Sigmoid colon (tissue), 6 donors: ENCODE measurements at regions not wholly inside any gene's neighbourhood (a gene's known extent, or its start where the extent isn't known, plus 50 kb on each side); places are given as distances from the start of the nearest gene placed in this dataset.

Experiments used
- DNase-seq: peaks from one replicate; pipeline ENCODE4 v3.0.0-alpha.2; 2019
- H3K27ac ChIP-seq, 4 donors: fragments of 200-600 bp; sonication (generic); one replicate each; pipeline ENCODE4 v1.5.1; 2016 to 2019; ENCODE audit warnings: mild to moderate bottlenecking in 1 of 4
- H3K27me3 ChIP-seq, 3 donors: fragments of 200-600 bp; sonication (generic); one replicate each; pipeline ENCODE4 v1.5.1; 2019; ENCODE audit warnings: mild to moderate bottlenecking in 1 of 3
- H3K36me3 ChIP-seq, 4 donors: fragments of 200-600 bp; sonication (generic); one replicate each; pipeline ENCODE4 v1.5.1; 2016 to 2019
- H3K4me1 ChIP-seq, 4 donors: fragments of 200-600 bp; sonication (generic); one replicate each; pipeline ENCODE4 v1.5.1; 2017 to 2019
- H3K4me3 ChIP-seq, 4 donors: fragments of 200-600 bp; sonication (generic); one replicate each; pipeline ENCODE4 v1.5.1; 2017 to 2019; ENCODE audit warnings: mild to moderate bottlenecking in 2 of 4, moderate library complexity in 1 of 4
- H3K9me3 ChIP-seq, 4 donors: fragments of 200-600 bp in 3 of 4; sonication (generic) in 3 of 4; one replicate each; pipeline versions ENCODE4 v1.5.1 to v1.6.1; 2013 to 2019
- EP300 ChIP-seq, 4 donors: sonication (generic); formaldehyde crosslinking; IDR thresholded peaks; one replicate each; pipeline ENCODE4 v1.6.1; 2017; ENCODE audit warnings: antibody characterized with exemption in 4 of 4
- POLR2A ChIP-seq, 2 donors: fragments of 450-650 bp; IDR thresholded peaks; one replicate each; pipeline ENCODE4 v1.6.1; 2016; ENCODE audit warnings: antibody characterized with exemption in 2 of 2, mild to moderate bottlenecking in 2 of 2, moderate library complexity in 2 of 2
- POLR2AphosphoS5 ChIP-seq, 4 donors: sonication (generic); formaldehyde crosslinking; IDR thresholded peaks; one replicate each; pipeline ENCODE4 v1.6.1; 2017; ENCODE audit warnings: antibody characterized with exemption in 4 of 4
- WGBS, 2 donors: extraction: QIAGEN DNeasy Blood & Tissue Kit; methylation state at CpG; one replicate each; pipeline ENCODE4 v1.1.7; 2013; 5-methylcytosine and 5-hydroxymethylcytosine counted together
- intact Hi-C: fragments of 100-400 bp; cut with DNase I; formaldehyde crosslinking; loops from one replicate; pipeline ENCODE4 v1.15.1; 2023
- TF ChIP-seq, protein P1 (sequence below), 4 experiments: fragments of 450-650 bp in 3 of 4; fragments of 200-600 bp in 1 of 4; IDR thresholded peaks; one replicate each; pipeline ENCODE4 v1.5.1; 2016 to 2019; ENCODE audit warnings: antibody characterized with exemption in 4 of 4, mild to moderate bottlenecking in 3 of 4, moderate library complexity in 2 of 4
- donor health status: healthy with polysubstance abuse.
- donor health status: healthy.

DNA sequence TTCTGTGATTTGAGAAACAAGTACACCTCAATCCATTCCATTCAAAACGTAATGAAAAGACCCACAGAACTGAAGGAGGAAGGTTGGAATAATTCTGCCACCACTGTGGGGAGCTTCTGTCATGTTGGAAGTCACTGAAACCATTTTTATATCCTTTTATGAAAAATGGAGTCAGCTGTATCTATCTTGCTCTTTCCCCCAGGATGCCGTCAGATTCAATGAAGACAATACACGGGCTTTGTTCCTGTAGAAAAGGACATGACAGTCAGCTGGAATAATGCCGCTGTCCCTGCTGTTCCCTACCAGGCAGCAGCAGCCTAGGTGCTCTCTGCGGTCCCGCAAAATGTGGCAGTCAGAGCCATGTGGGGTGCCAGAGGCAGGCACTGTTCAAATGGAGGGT lies 52.5 kb upstream of the APCDD1 start:
- no peak for DNase-seq
- no peaks in the 10 kb centered on the region for H3K9me3 ChIP-seq
- H3K36me3 ChIP-seq: no peaks in the 10 kb centered on the region
- intact Hi-C loops: no loop called here
- TF ChIP-seq EP300 (IDR thresholded peaks at IDR 0.05) (no peak), POLR2A (IDR thresholded peaks at IDR 0.05) (no peak), POLR2AphosphoS5 (IDR thresholded peaks at IDR 0.05) (no peak)
- TF ChIP-seq, protein P1, sequence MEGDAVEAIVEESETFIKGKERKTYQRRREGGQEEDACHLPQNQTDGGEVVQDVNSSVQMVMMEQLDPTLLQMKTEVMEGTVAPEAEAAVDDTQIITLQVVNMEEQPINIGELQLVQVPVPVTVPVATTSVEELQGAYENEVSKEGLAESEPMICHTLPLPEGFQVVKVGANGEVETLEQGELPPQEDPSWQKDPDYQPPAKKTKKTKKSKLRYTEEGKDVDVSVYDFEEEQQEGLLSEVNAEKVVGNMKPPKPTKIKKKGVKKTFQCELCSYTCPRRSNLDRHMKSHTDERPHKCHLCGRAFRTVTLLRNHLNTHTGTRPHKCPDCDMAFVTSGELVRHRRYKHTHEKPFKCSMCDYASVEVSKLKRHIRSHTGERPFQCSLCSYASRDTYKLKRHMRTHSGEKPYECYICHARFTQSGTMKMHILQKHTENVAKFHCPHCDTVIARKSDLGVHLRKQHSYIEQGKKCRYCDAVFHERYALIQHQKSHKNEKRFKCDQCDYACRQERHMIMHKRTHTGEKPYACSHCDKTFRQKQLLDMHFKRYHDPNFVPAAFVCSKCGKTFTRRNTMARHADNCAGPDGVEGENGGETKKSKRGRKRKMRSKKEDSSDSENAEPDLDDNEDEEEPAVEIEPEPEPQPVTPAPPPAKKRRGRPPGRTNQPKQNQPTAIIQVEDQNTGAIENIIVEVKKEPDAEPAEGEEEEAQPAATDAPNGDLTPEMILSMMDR (IDR thresholded peaks at IDR 0.05): no peak
- no peak overlapping the region for H3K27ac ChIP-seq
- peaks cover 0 to 7% (median 2%) of the 10 kb centered on the region in 4 donors for H3K4me1 ChIP-seq
- 87 to 92% methylated on average over 6 of the region's 6 CpGs for WGBS, 2 donors
- no peak overlapping the region for H3K4me3 ChIP-seq
- peaks cover 0 to 43% (median 11%) of the 10 kb centered on the region in 3 donors for H3K27me3 ChIP-seq

- H3K4me1 ChIP-seq: peaks cover 0 to 7% (median 2%) of the 10 kb centered on the region in 4 donors
- 82 to 91% methylated on average over 8 of the region's 8 CpGs for WGBS, 2 donors
- TF ChIP-seq POLR2A (IDR thresholded peaks at IDR 0.05) (no peak), EP300 (IDR thresholded peaks at IDR 0.05) (no peak), POLR2AphosphoS5 (IDR thresholded peaks at IDR 0.05) (no peak)
- TF ChIP-seq, protein P1 (IDR thresholded peaks at IDR 0.05): no peak
- H3K4me3 ChIP-seq: no peak overlapping the region
- peaks cover 0 to 43% (median 11%) of the 10 kb centered on the region in 3 donors for H3K27me3 ChIP-seq
- H3K27ac ChIP-seq: no peak overlapping the region
- no peaks in the 10 kb centered on the region for H3K9me3 ChIP-seq
- DNase-seq: no peak
- H3K36me3 ChIP-seq: no peaks in the 10 kb centered on the region
- intact Hi-C loops: no loop called here
Measured at GRCh38 chr18:10402871-10403559, 51.4 kb upstream of the APCDD1 start.

DNA sequence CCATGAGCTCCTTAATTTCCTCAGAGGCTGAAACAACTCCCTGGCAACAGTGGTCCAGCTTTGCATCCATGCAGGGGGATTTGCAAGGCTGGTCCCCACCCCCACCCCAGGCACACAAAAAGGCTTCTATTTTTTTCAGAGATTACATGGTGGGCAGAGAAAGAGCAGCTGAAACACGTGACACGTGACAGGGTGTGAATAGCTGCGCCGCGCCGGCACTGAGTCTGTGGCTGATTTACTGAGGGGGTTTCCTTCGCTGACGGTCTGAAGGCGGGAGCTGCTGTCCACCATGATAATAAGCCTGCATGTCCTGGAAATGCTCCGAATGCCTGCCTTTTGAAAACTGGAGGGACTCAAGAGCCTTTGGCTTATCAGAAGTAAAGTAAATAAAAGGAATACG lies 50.7 kb upstream of the APCDD1 start:
- H3K27ac ChIP-seq: peak overlapping the region in 1 of 4 donors; percentile 54

DNA sequence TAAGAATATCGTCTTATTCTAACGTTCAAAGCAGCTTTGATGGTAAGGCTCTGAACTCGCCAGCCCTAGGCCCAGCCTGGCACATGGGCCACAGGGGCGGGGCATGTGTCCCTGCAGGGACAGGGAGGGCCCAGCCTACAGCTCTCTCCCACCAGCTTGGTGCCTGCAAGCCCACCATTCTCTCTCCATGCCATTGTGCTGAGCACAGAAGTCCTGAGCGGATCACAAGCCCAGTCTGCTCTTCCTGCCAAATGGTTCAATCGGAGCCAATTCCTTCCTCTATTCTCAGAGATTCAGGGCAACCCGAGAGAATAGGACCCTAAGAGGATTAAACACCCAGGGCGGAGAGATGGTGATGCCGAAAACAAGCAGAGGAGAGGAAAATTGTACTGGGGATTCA lies 50.3 kb upstream of the APCDD1 start:
- Histone ChIP-seq H3K4me3 (no peak overlapping the region), H3K27me3 (peaks cover 0 to 43% (median 11%) of the 10 kb centered on the region in 3 donors), H3K27ac (peak overlapping the region in 1 of 4 donors; percentile 54), H3K9me3 (no peaks in the 10 kb centered on the region), H3K4me1 (peaks cover 0 to 7% (median 2%) of the 10 kb centered on the region in 4 donors), H3K36me3 (no peaks in the 10 kb centered on the region)
- no peak for DNase-seq
- intact Hi-C loops: no loop called here
- TF ChIP-seq POLR2AphosphoS5 (IDR thresholded peaks at IDR 0.05): no peak
- TF ChIP-seq, protein P1 (IDR thresholded peaks at IDR 0.05): no peak
- TF ChIP-seq POLR2A (IDR thresholded peaks at IDR 0.05): no peak
- TF ChIP-seq EP300 (IDR thresholded peaks at IDR 0.05): no peak
- WGBS, 2 donors: 82 to 83% methylated on average over 9 of the region's 9 CpGs

More for the DNA sequence above, 50.7 kb upstream of the APCDD1 start:
- peaks cover 0 to 43% (median 11%) of the 10 kb centered on the region in 3 donors for H3K27me3 ChIP-seq
- TF ChIP-seq, protein P1 (IDR thresholded peaks at IDR 0.05): no peak
- TF ChIP-seq POLR2AphosphoS5 (IDR thresholded peaks at IDR 0.05): no peak
- no peak for TF ChIP-seq EP300 (IDR thresholded peaks at IDR 0.05)
- no peak for TF ChIP-seq POLR2A (IDR thresholded peaks at IDR 0.05)
- H3K9me3 ChIP-seq: no peaks in the 10 kb centered on the region
- H3K36me3 ChIP-seq: no peaks in the 10 kb centered on the region
- peaks cover 0 to 7% (median 2%) of the 10 kb centered on the region in 4 donors for H3K4me1 ChIP-seq
- no peak overlapping the region for H3K4me3 ChIP-seq
- intact Hi-C loops: no loop called here
- 88 to 92% methylated on average over 11 of the region's 11 CpGs for WGBS, 2 donors
- DNase-seq: no peak
